Astrocyte (in vitro differentiated cells and primary cell): ENCODE measurements at regions not wholly inside any gene's neighbourhood (a gene's known extent, or its start where the extent isn't known, plus 50 kb on each side); places are given as distances from the start of the nearest gene placed in this dataset.

ENCODE experiments used
- CTCF ChIP-seq: IDR thresholded peaks from 2 replicates; pipeline ENCODE4 v1.5.1; 2011; ENCODE audit warnings: low read depth, mild to moderate bottlenecking, inconsistent platforms, low read length, moderate library complexity; ENCODE audit not compliant: insufficient read depth
- EZH2 ChIP-seq: IDR thresholded peaks from 2 replicates; pipeline ENCODE4 v1.6.1; 2012; ENCODE audit warnings: mild to moderate bottlenecking, low read length, inconsistent platforms; ENCODE audit not compliant: insufficient read depth

- TF ChIP-seq CTCF (peak; percentile 53), EZH2 (no peak)
Observed at GRCh38 chr3:43155464-43156121, 49.7 kb upstream of the POMGNT2 start.
